ENCODE measurements at regions not wholly inside any gene's neighbourhood (a gene's known extent, or its start where the extent isn't known, plus 50 kb on each side); places are given as distances from the start of the nearest gene placed in this dataset.
"Not testable (repeated sequence)": the region's sequence is repeated elsewhere in the genome, so short reads cannot be mapped to it uniquely, and the experiment has no call there.

DNA sequence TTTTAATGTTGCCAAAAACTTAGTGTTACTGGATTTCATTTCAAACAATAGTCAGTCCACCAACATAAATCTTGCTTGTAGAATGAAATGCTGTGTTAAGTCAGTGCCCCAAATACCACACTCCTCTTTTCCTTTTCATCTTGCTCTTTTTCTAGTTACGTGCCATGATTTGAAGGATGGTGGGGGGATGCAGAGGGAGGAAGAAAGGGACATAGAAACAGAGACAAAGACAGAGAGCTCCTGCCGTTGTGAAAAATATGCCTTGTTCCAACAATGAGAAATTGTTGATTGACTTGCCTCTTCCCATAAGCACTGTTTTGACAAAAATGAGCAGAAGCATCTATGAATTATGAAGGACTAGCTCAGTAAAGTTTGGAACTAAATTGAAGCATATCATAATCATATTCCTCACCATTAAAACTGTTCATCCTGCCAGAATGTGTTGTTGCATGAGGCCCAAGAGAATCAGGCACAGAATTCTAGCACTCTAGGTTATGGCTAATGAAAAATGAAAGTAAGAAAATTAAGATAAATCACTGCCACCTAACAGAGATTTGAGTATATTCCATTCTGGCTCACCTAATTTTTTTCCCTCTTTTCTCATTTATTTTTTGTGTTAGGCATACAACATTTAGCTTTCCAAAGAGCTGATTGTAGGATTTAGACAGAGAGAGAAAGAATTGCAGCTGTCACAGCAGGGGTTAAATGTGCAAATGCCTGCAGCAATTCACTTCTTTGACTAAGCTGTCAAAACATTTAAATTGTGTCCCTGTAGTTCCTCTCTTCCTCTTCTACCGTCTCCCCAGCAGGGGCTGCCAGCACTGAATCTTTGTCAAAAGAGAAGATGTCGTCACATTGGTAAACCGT lies 111.6 kb upstream of the PTPN13 start:
- peak; percentile 5 for DNase-seq

DNA sequence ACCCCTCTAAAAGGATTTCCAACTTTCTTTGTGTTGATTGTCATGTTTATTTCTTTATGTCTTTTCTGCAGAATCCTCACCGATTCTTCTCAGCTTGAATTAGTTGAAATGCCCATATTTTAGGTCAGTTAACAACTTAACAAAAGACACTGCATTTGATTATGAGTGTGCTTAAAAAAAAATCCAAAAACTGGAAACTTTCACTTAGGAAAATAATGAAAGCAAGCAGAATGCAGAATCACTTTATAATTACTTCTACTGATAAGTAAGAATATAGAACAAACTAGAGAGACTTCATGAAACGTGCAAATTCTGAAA lies 111.0 kb upstream of the PTPN13 start:
- DNase-seq = no peak

DNA sequence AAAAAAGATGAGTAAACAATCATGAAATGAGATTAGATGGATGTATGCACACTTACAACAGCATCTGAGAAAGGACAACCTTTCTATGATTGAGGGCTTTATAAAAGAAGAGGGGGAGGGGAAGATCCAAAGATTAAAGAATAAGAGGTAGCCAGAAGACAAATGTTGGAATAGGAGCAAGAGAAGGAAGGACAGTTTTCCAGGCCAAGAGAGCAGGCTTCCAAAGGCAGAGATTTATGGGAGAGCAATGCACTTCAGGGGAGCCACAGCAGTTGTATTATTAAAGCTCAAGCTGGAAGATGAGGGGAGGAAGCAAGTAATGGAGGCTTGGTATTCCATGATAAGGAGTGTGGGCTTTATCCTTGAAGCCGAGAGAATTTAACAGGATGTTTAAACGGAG lies 110.3 kb upstream of the PTPN13 start:
- DNase-seq = no peak

DNA sequence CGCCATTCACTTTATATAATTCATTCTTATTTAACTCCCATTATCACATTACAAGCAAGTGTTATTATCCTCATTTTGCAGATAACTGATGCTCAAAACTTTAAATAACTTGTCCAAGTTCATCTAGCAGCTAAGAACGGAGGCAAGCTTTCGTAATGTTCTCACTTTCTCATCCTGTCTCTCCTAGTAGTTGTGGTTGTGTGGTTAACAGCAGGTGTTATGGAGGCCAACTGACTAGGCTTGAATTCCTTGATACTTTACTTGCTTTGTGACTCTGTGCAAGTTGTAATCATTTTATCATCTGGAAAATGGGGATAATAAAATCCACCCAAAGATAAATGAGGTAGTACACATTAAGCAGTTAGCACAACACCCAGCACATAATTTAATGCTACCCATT lies 109.9 kb upstream of the PTPN13 start:
- DNase-seq = no peak

DNA sequence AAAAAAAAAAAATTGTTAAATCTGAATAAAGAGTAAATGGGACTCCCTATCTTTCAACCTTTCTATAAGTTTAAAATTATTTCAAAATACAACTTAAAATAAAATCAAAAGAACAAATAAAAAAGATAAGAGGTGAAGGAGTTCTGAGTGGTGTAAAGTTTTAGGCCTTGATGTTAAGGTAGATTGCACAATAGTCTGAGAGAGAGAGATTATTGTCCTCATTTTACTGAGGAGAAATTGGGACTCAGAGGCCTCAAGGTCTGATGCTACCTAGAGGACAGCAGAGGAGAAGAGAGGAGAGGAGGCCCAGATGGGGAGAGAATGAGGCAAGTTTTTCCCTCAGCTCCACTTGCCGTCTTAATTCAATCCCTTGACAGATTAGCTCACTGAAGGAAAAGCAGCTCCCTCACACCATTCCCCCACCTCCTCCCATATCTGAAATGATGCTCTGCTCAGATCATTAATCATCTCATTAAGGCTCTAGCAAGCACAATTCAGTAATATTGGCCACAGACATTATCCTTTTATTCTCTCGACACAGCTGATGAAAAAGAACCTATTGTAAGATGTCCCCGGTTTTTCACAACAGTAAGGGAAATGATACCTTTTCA lies 106.3 kb upstream of the PTPN13 start:
- DNase-seq = no peak

DNA sequence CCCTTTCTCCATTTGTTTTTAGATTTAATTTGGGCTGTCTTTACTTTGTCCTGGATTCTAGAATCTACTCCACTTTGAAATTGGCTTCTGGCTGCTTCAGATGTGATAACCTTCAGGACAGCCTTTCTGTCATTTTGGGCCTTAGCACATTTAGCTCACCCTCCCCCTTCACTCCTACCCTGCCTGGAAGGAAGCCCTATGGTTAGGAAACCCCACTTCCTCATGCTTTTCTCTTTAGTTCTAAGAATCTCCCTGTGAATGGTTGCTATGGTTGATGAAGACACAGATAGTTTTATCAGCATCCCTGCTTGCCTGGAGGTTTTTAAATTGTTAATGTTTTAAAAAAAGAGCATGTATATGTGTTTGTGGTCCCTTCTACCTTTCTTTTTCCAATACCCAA lies 100.7 kb upstream of the PTPN13 start:
- DNase-seq = peak; percentile 51

DNA sequence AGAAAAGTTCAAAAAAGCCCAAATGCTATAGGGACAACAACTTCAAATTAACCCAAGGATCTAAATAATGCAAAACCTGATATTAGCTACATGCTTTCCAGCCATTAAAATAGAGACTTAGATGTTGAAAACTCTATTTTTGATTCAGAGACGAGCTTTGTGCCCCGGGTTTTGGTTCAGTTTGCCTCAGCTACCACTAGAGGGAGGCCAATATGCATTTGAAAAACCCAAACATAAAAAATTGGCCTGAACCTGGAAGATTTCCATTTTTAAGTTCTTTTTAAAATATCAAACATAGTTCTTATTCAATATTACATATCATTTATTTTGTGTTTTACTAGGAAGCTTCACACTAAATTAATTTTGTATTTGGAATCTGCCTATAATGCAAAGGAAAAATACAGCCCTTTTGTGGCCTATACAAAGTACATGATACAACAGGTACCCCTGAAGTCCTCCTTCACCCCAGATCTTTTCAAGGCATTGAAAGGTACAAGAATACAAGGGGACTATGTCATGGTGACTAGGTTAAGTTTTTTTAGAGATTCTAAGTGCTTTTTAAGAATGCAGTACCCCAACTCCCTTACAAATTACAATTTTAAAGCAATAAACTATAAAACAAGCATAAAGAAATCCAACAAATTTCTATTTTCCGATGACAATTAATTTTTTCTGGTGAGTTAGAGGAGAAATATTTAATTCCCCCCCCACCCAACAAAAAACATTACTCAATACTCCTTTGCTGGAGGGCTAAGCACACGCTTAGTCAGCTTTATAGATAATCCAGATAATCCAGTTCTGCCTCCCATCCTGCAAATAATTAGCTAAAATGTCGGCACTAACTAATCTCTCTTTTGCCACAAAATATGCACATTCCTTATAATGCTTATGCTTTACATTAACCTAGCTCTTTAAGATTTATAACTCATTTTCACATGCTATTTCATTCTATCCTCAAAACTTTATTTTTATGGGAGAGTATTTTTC lies 97.7 kb upstream of the PTPN13 start:
- peak; percentile 71 for DNase-seq

DNA sequence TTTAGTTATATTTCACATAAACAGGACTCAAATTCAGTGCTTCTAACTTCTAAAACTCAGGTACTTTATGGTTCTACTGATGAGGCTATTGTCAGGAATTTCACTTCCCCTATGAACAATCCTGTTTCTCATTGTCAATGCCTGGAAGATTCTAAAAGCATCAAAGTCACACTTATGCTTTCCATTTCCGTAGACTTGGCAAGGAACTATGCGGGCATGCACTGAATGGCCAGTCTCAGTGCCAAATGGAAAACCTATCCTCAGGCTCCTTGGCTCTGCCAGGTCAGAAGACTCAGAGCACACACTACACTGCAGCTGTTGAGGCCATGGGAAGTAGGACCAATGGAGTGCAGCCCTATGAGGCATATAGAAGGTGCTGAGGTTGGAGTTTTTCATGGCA lies 97.0 kb upstream of the PTPN13 start:
- no peak for DNase-seq

DNA sequence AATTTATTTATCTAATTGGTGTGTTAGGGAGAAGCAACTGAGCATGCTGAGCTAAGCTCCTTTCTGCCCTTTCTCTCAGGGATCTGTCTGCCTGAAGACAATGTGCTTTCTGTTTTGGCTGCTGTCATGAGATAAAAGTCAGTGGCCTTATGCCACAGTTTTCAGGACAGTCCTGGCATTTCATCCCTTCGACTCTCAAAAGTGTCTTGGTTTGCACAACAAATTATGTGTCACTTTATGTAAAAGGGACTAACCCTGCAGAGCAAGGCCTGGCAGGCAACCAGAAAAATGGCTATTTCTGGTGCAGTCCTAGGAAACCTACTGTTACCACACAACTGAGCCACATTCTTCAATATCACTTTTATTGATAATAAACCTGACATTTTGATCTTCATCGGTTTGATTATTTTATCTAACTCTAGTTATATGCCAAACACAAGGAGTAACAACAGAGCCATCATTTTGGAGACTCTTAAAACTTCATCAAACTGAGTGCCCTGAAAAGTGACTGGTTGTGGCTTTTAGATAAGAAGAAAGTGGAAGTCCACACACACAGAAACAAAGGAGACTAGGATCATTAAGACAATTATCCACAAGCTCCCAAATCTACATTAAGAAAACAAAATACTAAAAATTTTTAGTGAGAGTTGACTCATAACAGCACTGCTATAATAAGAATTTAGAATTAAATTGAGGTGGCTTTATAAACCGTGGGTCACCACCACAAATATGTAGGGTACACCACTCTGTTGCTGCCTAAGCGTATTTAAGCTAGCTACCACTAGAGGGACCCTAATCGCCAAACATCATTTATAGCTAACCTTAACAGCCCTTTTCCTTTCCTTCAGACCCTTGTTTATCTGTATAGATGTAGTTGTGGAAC lies 95.9 kb upstream of the PTPN13 start:
- DNase-seq = peak; percentile 66

DNA sequence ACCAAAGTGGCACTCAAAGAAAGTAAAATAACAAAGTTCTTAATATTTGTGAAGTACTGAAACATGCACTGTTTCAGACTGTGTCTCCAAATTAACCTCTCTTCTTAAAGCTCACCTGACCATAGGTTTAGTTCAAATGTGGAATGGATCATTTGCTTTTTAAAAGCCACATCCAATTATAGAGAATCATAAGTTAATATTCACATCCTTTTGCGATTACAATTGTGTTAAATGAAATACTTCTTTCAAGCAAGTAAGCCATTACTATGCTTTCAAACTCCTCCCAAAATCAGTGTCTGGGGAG lies 95.3 kb upstream of the PTPN13 start:
- no peak for DNase-seq

DNA sequence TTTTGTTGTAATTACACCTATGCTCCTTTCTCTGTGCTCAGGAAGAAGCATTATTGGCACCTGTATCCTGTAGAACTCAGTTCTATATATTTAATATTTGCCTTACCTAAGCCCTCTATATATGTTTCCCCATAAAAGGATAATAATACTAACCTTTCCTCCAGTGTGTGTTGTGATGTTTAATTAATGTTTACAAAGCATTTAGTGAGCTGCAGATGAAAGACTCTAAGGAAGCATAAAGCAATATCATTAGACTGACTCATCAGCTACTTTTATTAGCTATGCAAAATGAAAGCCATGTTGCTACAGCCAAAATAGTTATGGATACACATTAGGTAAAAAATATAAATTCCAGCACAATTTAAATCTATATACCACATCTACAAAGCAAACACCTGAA lies 93.6 kb upstream of the PTPN13 start:
- no peak for DNase-seq

DNA sequence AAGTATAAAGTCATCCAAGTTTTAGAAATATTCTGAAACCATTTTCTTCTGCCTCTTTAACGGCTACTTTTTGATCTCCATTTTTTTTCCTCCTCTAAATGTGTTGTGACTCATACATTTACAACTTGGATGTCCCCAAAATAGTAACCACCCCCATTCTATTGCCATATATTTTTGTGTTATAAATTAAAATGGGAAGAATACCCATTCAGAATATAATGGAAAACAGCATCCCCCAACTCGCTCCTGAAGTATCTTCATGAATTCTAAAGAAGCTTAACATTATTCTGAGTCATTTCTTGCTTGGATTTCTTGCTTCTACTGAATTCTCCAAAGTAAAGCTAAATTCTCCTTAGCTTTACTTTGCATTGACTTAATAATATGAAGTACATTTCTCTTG lies 92.0 kb upstream of the PTPN13 start:
- DNase-seq = no peak

DNA sequence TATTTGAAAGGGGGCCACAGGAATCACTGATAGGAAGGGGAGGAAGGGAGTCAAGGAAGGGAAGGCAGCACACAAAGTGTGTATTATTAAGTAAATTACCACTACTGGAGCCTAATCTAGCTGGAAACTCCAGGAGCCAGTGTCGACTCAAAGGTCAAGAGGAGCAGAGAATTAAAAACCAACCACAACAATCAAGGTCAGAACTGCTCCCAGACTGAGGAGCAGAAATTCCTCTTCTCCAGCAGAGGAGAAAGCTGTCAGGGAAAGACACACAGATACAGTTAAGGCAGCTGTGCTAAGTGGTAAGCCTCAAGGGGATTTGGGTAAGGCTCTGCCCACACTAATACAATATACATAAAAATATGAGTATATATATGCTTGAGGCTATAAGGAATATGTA lies 87.5 kb upstream of the PTPN13 start:
- DNase-seq = no peak

DNA sequence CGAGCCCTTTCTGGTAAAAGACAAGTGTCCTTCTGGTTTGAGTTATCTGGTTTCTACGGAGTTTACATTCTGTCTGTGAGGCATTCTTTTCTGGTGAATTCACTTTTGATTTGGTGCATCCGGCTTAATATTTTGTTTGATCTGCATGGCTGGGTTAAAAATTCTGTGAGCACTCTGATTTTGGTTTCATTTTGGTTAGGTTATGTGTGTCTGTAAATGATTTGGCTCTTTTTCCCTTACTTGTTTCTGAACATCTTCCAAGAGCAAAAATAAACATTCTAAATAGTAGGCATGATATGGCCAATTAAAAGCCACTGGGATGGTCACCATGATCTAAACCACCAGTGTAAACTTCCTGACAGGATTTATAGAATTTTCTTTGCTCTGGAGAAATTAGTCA lies 85.7 kb upstream of the PTPN13 start:
- DNase-seq = no peak

DNA sequence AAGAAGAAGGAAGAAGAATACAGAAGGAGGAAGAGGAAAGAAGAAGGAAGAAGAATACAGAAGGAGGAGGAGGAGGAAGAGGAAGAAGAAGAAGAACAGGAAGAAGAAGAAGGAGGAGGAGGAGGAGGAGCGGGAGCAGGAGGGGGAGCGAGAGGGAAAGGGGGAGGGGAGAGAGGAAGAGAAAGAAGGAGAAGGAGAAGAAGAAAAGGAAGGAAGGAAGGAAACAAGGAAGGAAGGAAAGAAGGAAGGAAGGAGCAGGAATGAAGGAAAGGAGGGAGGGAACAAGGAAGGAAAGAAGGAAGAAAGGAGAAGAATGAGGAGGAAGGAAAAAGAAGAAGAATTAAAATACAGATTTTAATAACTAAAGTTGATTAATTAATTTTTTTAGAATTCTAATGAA lies 82.5 kb upstream of the PTPN13 start:
- no peak for DNase-seq

DNA sequence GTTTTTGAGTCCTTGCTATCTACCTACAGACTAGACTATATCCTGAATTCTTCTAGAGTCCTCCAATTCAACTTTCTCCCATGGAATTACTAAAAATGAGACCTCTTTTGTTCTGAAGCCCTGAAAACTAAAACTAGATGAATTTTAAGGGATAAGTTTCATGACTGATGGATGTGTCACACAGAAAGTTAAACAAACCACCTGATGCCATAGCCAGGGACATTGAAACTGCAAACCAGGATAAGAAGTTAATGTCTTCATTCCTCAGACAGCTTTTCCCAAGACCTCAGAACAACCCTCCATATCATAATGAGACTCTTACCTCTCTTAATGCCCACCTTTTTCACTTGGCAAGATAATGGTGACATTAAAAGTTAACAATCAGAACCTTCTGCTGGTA lies 81.5 kb upstream of the PTPN13 start:
- DNase-seq = no peak

DNA sequence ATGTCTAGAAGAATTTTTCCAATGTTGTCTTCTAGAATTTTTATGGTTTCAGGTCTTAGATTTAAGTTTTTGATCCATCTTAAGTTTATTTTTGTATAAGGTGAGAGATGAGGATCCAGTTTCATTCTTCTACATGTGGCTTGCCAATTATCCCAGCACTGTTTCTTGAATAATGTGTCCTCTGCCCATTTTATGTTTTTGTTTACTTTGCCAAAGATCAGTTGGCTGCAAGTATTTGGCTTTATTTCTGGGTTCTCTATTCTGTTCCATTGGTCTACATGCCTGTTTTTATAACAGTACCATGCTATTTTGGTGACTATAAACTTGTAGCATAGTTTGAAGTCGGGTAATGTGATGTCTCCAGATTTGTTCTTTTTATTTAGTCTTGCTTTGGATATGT lies 78.2 kb upstream of the PTPN13 start:
- DNase-seq = not testable (repeated sequence)

DNA sequence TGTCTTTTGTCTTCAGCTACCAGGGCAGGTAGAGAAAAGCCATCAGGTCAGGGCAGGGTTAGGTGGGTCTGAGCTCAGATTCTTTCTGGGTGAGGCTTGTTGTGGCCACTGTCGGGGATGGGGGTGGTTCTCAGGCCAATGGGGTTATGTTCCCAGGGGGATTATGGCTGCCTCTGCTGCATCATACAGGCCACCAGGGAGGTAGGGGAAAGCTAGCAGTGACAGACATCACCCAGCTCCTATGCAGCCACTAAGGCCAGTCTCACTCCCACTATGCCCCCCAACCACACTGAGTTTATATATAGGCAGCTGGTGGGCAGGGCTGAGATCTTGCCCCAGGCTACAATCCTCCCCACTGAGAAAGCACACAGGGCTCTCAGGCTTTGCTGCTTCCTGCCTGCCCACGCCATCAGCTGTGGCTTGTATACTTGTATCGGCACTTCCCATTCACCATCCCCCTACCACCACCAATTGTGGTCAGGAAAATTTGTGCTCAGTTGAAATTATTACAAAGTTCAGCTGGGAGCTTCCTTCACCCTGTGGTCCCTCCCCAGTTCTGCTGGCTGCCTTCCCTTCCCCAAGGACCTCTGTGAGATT lies 72.6 kb upstream of the PTPN13 start:
- DNase-seq = peak; percentile 16

DNA sequence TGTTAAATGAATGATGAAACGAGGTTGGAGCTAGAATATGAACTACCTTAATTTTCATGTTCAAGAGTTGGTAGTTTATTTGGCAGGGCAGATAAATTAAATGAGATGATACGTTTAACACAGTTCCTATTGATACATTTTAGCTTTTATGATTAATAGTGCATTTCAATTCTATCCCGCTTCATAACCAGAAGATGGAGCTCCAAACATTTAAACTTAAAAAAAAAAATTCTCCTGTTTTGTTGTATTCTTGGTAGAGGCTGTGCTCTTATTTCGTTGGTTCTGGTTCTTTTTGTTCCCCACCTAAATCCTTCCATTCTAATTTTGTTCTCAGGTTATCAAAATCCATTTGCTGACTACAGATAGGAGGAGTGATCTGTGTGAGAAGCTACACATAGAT lies 71.8 kb upstream of the PTPN13 start:
- DNase-seq = no peak

DNA sequence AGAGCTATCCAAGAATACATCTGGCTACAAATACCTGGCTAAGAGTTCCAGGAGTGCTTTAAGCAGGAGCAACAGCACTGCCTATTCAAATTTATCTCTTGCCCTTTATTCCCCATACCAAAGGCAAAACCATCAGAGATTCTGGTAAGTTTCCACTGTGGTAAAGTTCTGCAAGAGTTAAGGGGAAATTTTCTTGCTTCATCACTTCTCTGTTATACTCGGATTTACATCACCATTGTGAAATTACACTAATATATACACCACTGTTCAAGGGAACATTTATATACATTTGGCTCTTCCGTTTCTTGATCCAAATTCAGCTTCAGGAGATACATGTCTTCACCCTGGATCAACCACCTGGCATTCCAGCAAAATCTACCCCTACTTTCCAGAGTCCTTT lies 70.8 kb upstream of the PTPN13 start:
- DNase-seq = peak; percentile 76

DNA sequence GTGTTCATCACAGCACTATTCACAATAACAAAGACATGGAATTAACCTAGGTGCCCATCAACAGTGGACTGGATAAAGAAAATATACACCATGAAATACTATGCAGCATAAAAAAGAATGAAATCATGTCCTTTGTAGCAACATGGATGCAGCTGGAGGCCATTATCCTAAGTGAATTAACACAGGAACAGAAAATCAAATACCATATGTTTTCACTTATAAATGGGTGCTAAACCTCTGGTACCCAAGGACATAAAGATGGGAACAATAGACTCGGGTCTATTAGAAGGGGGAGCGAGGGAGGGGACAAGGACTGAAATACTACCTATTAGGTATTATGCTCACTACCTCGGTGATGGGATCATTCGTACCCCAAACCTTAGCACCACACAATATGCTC lies 66.4 kb upstream of the PTPN13 start:
- DNase-seq = not testable (repeated sequence)

DNA sequence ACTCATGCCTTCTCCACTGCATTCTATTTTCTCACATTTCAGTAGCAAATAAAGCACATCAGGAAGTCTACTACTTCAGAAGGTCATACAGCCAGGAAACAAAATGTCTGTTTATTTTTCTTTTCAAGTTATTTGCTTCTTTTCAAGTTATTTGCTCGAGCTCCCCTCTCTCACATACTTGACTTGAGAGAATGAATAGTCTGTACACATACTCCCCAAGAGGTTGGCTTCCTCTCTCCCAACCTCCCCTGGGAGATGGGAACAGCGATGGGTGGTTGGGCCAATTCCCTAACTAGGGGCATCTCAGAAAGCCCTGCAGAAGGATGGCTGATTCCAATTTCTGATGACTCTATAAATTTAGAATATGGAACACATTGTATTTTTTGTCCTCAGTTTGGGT lies 64.7 kb upstream of the PTPN13 start:
- DNase-seq = no peak
